Activated CD4-positive, alpha-beta T cell treated with anti-CD3 and anti-CD28 coated beads, Interleukin-2, amount 50 U/mL, for 1 hour (primary cell): ENCODE measurements at regions not wholly inside any gene's neighbourhood (a gene's known extent, or its start where the extent isn't known, plus 50 kb on each side); places are given as distances from the start of the nearest gene placed in this dataset.

Experiments
- DNase-seq: peaks from one replicate; pipeline ENCODE4 v3.0.0-alpha.2; 2020

GRCh38 chr6:25070547-25071366 lies 135.0 kb upstream of the RIPOR2 start:
- DNase-seq = peak; percentile 78

GRCh38 chr6:25078141-25078540 lies 142.4 kb upstream of the RIPOR2 start:
- no peak for DNase-seq

- DNase-seq = no peak
Observed at GRCh38 chr6:25083784-25084507, 148.2 kb upstream of the RIPOR2 start.

- no peak for DNase-seq
Observed at GRCh38 chr6:25084508-25084833, 148.7 kb upstream of the RIPOR2 start.

- DNase-seq = no peak
Observed at GRCh38 chr6:25085756-25086155, 150.0 kb upstream of the RIPOR2 start.

GRCh38 chr6:25086500-25087091 lies 150.8 kb upstream of the RIPOR2 start:
- DNase-seq = no peak

- no peak for DNase-seq
Observed at GRCh38 chr6:25088513-25088912, 152.8 kb upstream of the RIPOR2 start.

GRCh38 chr6:25089442-25089841 lies 153.7 kb upstream of the RIPOR2 start:
- DNase-seq = no peak

GRCh38 chr6:25094726-25095125 lies 159.0 kb upstream of the RIPOR2 start:
- DNase-seq = no peak

GRCh38 chr6:25100288-25100687 lies 164.5 kb upstream of the RIPOR2 start:
- DNase-seq = no peak

- no peak for DNase-seq
Observed at GRCh38 chr6:25103603-25104002, 167.8 kb upstream of the RIPOR2 start.

- no peak for DNase-seq
Observed at GRCh38 chr6:25105070-25105925, 169.5 kb upstream of the RIPOR2 start.

- no peak for DNase-seq
Observed at GRCh38 chr6:25107218-25107617, 171.5 kb upstream of the RIPOR2 start.

- DNase-seq = no peak
Observed at GRCh38 chr6:25111782-25112181, 167.4 kb upstream of the CARMIL1 start.

- no peak for DNase-seq
Observed at GRCh38 chr6:25112322-25112773, 166.8 kb upstream of the CARMIL1 start.

- no peak for DNase-seq
Observed at GRCh38 chr6:25113436-25113835, 165.7 kb upstream of the CARMIL1 start.

- DNase-seq = no peak
Observed at GRCh38 chr6:25118038-25118437, 161.1 kb upstream of the CARMIL1 start.

GRCh38 chr6:25121186-25121585 lies 158.0 kb upstream of the CARMIL1 start:
- DNase-seq = no peak

GRCh38 chr6:25122001-25122400 lies 157.2 kb upstream of the CARMIL1 start:
- DNase-seq = no peak

GRCh38 chr6:25122622-25123237 lies 156.4 kb upstream of the CARMIL1 start:
- no peak for DNase-seq

GRCh38 chr6:25124216-25124715 lies 154.9 kb upstream of the CARMIL1 start:
- no peak for DNase-seq

- no peak for DNase-seq
Observed at GRCh38 chr6:25125736-25126135, 153.4 kb upstream of the CARMIL1 start.
